Mucosa of descending colon (tissue), 3 donors: ENCODE measurements at regions not wholly inside any gene's neighbourhood (a gene's known extent, or its start where the extent isn't known, plus 50 kb on each side); places are given as distances from the start of the nearest gene placed in this dataset.
A peak's percentile ranks its signal among the peaks of the same experiment; 100 is the strongest.

ENCODE experiments used
- ATAC-seq: fragments of 200-7000 bp; cut with Tn5 transposase; one replicate; pipeline ENCODE4 v1.9.1; 2020; ENCODE audit warnings: mild to moderate bottlenecking, moderate library complexity
- DNase-seq, 3 donors: peaks; one replicate each; pipeline ENCODE4 v3.0.0-alpha.2; 2020
- H3K36me3 ChIP-seq: fragments of 200-600 bp; one replicate; pipeline ENCODE4 v1.8.0; 2021; ENCODE audit warnings: low read depth, mild to moderate bottlenecking
- H3K4me1 ChIP-seq: fragments of 200-600 bp; one replicate; pipeline ENCODE4 v1.8.0; 2021; ENCODE audit warnings: low read depth, mild to moderate bottlenecking
- H3K4me3 ChIP-seq: fragments of 200-600 bp; one replicate; pipeline ENCODE4 v1.8.0; 2021; ENCODE audit warnings: mild to moderate bottlenecking
- H3K9me3 ChIP-seq: fragments of 200-600 bp; one replicate; pipeline ENCODE4 v1.8.0; 2021; ENCODE audit warnings: mild to moderate bottlenecking
- intact Hi-C, 2 donors: fragments of 100-400 bp; cut with DNase I in 1 of 2; cut with micrococcal nuclease in 1 of 2; formaldehyde crosslinking; loops; one replicate each; pipeline versions ENCODE4 v1.11.0 to v1.11.1; 2022; cut with DNase I, micrococcal nuclease
- TF ChIP-seq, protein P1 (sequence below): fragments of 200-600 bp; IDR thresholded peaks from one replicate; pipeline ENCODE4 v1.8.0; 2022; ENCODE audit warnings: antibody characterized with exemption, mild to moderate bottlenecking
- donor health status: DM: no; HTN: no; CAD: no; lungs with moderate emphysema.
- donor health status: DM: no; HTN: no; CAD: no.
- donor health status: DM: no; HTN: yes; CAD: no.

DNA sequence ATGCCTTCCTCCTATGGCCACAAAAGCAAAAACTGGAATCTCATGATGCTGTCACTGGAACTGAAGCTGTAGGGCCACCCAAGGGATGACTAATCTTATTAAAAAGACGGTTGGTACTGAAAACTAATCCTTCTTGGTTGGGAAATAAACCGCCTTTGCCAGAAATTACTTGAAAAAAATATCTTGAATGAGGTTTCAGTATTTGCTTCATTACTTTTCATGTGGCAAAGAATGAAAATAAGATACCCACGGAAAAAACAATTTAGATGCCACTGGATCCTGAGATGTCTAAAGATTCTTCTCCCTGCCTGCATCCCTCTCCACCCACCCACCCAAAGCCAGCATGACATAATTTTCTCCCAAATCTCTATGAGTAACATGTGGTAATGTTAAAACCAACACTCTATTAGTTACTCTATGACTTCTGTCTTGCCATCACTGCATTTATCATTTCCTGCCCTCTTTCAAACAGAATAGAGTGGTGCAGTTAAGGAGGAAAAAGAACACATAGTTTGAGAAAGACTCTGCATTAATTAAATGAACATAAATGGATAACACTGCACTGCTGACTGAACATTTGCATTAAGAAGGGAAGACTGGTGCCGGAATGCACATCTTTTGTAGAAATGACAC is 111.8 kb upstream of the DPH6 start:
- Histone ChIP-seq H3K36me3 (no peaks in the 10 kb centered on the region), H3K9me3 (no peaks in the 10 kb centered on the region), H3K4me1 (no peaks in the 10 kb centered on the region), H3K4me3 (no peak overlapping the region)
- TF ChIP-seq, protein P1, sequence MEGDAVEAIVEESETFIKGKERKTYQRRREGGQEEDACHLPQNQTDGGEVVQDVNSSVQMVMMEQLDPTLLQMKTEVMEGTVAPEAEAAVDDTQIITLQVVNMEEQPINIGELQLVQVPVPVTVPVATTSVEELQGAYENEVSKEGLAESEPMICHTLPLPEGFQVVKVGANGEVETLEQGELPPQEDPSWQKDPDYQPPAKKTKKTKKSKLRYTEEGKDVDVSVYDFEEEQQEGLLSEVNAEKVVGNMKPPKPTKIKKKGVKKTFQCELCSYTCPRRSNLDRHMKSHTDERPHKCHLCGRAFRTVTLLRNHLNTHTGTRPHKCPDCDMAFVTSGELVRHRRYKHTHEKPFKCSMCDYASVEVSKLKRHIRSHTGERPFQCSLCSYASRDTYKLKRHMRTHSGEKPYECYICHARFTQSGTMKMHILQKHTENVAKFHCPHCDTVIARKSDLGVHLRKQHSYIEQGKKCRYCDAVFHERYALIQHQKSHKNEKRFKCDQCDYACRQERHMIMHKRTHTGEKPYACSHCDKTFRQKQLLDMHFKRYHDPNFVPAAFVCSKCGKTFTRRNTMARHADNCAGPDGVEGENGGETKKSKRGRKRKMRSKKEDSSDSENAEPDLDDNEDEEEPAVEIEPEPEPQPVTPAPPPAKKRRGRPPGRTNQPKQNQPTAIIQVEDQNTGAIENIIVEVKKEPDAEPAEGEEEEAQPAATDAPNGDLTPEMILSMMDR = no peak
- ATAC-seq (no peak), DNase-seq (no peak)
- intact Hi-C loops = no loop called here

DNA sequence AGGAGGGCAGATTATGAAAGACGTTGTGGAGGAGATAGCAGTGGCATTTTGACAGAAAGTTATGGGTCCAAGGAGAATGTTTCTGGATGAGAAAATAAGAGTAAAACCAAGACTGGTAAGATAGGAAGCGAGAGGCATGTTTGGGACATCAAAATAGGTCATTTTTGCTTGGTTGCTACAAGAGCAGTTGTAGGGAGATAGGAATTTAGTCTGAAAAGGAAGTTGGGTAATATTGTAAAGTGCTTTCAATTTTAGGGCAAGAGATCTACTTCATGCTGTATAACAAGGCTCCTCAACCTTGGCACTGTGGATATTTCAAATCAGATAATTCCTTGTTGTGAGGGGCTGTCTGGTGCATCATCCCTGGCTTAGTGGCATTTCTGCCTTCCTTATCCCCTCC is 118.0 kb upstream of the DPH6 start:
- ATAC-seq = no peak
- Histone ChIP-seq H3K4me3 (no peak overlapping the region), H3K4me1 (no peaks in the 10 kb centered on the region), H3K9me3 (no peaks in the 10 kb centered on the region), H3K36me3 (no peaks in the 10 kb centered on the region)
- intact Hi-C loops = no loop called here
- TF ChIP-seq, protein P1 = no peak
- DNase-seq = no peak

DNA sequence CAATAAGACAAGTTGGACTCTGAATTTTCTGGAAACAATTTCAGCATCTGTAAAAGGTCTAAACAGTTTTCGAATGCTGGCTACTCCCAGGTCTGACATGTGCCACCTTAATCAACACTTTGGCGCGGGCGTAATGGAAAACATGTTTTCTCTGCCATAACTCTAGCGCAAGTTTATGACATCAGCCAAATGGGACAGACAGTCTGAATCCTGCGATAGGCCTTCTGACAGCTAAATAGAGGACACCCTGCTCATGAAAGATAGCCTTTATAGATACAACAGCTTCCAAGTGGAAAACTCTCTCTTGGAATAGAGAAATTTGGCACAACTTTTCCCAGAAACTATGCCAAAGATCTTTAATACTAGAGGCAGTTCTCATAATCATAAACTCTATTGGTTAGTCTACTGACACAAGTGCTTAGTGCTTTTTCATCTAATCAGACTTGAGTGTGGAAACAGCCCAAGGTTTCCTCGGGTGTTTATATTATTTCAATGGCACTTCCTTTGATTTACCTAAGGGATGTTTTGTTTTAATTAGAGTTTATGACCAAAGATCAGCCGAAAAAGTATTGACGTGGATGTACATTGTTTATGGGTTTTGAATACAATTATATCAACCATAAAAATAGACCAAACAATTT is 120.1 kb upstream of the DPH6 start:
- ATAC-seq = no peak
- Histone ChIP-seq H3K4me3 (no peak overlapping the region), H3K9me3 (no peaks in the 10 kb centered on the region), H3K4me1 (no peaks in the 10 kb centered on the region), H3K36me3 (no peaks in the 10 kb centered on the region)
- DNase-seq = peak in 1 of 3 donors; percentile 3
- TF ChIP-seq, protein P1 = no peak
- intact Hi-C loops = no loop called here

DNA sequence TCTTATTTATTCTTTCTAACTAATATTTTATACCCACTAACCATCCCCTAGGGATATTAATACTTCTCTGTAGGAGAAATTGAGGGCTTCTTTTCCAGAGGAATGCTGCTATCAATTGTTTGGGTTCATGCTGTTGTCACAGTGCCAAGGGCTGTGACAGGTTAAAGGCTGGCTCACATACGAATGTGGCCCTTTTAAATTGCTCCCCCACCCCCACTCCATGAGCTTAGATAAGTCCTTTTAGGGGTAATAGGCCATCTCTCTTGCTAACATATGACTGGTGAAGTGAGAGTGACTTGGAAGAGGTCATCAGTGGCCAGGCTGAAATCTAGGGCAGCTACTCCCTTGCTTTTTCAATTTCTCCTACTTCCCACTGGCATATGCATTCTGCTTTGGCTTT is 121.9 kb upstream of the DPH6 start:
- intact Hi-C loops = no loop called here
- Histone ChIP-seq H3K4me3 (no peak overlapping the region), H3K9me3 (no peaks in the 10 kb centered on the region), H3K4me1 (no peaks in the 10 kb centered on the region), H3K36me3 (no peaks in the 10 kb centered on the region)
- TF ChIP-seq, protein P1 = no peak
- no peak for DNase-seq
- ATAC-seq = no peak

DNA sequence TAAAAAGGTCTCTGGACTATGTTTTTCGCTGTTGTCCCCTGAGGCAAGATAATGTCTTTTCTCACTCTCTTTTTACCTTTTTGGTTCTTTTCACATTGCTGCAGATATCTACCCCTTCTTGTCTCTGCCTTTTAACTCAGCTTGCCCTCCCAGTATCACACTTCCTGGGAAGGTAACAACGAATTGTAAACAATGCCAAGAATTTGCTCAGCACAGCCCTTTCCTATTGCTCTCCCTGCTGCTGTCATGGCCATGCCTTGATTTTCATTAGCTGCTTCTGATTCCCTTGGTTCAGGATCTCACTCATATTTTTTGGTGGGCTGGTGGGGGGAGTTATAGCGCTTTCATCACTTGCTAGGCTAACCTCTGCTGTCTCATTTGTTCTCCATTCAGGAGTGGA is 123.1 kb upstream of the DPH6 start:
- Histone ChIP-seq H3K36me3 (no peaks in the 10 kb centered on the region), H3K4me3 (no peak overlapping the region), H3K9me3 (no peaks in the 10 kb centered on the region), H3K4me1 (no peaks in the 10 kb centered on the region)
- ATAC-seq (no peak), DNase-seq (no peak)
- intact Hi-C loops = no loop called here
- TF ChIP-seq, protein P1 = no peak
